HG02852 (cell line): ENCODE measurements at regions not wholly inside any gene's neighbourhood (a gene's known extent, or its start where the extent isn't known, plus 50 kb on each side); places are given as distances from the start of the nearest gene placed in this dataset.

Source experiments
- ATAC-seq: cut with Tn5 transposase; IDR thresholded peaks from one replicate; pipeline ENCODE4 v1.9.1; 2021; ENCODE audit warnings: mild to moderate bottlenecking, moderate library complexity; ENCODE audit not compliant: unreplicated experiment

- ATAC-seq = no peak
Observed at GRCh38 chr18:56545464-56545863, 92.9 kb downstream of the TXNL1 start.

GRCh38 chr18:56542476-56542875, 95.9 kb downstream of the TXNL1 start:
- ATAC-seq = no peak

- ATAC-seq = peak; percentile 44
Observed at GRCh38 chr18:56541793-56542192, 96.6 kb downstream of the TXNL1 start.

GRCh38 chr18:56541340-56541739, 97.1 kb downstream of the TXNL1 start:
- ATAC-seq = no peak

GRCh38 chr18:56538746-56539145, 99.6 kb downstream of the TXNL1 start:
- no peak for ATAC-seq

GRCh38 chr18:56532176-56532840, 106.1 kb downstream of the TXNL1 start:
- peak; percentile 99 for ATAC-seq

GRCh38 chr18:56522816-56523215, 115.6 kb downstream of the TXNL1 start:
- no peak for ATAC-seq

- ATAC-seq = no peak
Observed at GRCh38 chr18:56521263-56521662, 117.1 kb downstream of the TXNL1 start.

GRCh38 chr18:56517761-56518160, 120.6 kb downstream of the TXNL1 start:
- no peak for ATAC-seq

GRCh38 chr18:56517196-56517595, 121.2 kb downstream of the TXNL1 start:
- ATAC-seq = no peak

GRCh38 chr18:56516789-56517188, 121.6 kb downstream of the TXNL1 start:
- ATAC-seq = no peak

- no peak for ATAC-seq
Observed at GRCh38 chr18:56515522-56515921, 122.9 kb downstream of the TXNL1 start.

GRCh38 chr18:56511996-56512395, 126.4 kb downstream of the TXNL1 start:
- no peak for ATAC-seq

- ATAC-seq = no peak
Observed at GRCh38 chr18:56510108-56510507, 128.3 kb downstream of the TXNL1 start.

GRCh38 chr18:56509656-56510055, 128.7 kb downstream of the TXNL1 start:
- no peak for ATAC-seq

GRCh38 chr18:56508370-56509036, 129.9 kb downstream of the TXNL1 start:
- ATAC-seq = no peak

- no peak for ATAC-seq
Observed at GRCh38 chr18:56505971-56506370, 132.4 kb downstream of the TXNL1 start.

- no peak for ATAC-seq
Observed at GRCh38 chr18:56505293-56505692, 133.1 kb downstream of the TXNL1 start.

GRCh38 chr18:56501896-56502295, 136.5 kb downstream of the TXNL1 start:
- ATAC-seq = no peak

GRCh38 chr18:56495884-56496283, 142.5 kb downstream of the TXNL1 start:
- no peak for ATAC-seq

GRCh38 chr18:56493531-56493930, 144.9 kb downstream of the TXNL1 start:
- ATAC-seq = no peak

- ATAC-seq = no peak
Observed at GRCh38 chr18:56492136-56492535, 146.3 kb downstream of the TXNL1 start.

GRCh38 chr18:56490942-56491341, 147.4 kb downstream of the TXNL1 start:
- ATAC-seq = no peak
